SU-DHL-6 (cell line): ENCODE measurements at regions not wholly inside any gene's neighbourhood (a gene's known extent, or its start where the extent isn't known, plus 50 kb on each side); places are given as distances from the start of the nearest gene placed in this dataset.

Experiments used
- H2AFZ ChIP-seq: fragments of 200-600 bp; sonication (generic); 2 replicates; pipeline ENCODE4 v1.6.1; 2014; ENCODE audit warnings: low read depth, mild to moderate bottlenecking, moderate library complexity, mixed read lengths, antibody characterized with exemption, low read length; ENCODE audit not compliant: severe bottlenecking
- H3F3A ChIP-seq: fragments of 200-600 bp; shearing (Covaris generic); 2 replicates; pipeline ENCODE4 v1.6.0; 2016; ENCODE audit warnings: antibody characterized with exemption, mild to moderate bottlenecking; ENCODE audit not compliant: insufficient read depth
- H3K27ac ChIP-seq: fragments of 200-600 bp; sonication (generic); 2 replicates; pipeline ENCODE4 v1.5.1; 2016; ENCODE audit warnings: low read depth, mild to moderate bottlenecking, low read length, moderate library complexity, mixed read lengths
- H3K27me3 ChIP-seq: fragments of 200-600 bp; sonication (generic), shearing (Covaris generic); 2 replicates; pipeline ENCODE4 v1.6.0; 2014; ENCODE audit warnings: mild to moderate bottlenecking, low read length
- H3K36me3 ChIP-seq: fragments of 200-600 bp; sonication (generic); 2 replicates; pipeline ENCODE4 v1.6.1; 2014; ENCODE audit warnings: mild to moderate bottlenecking, low read length, mixed read lengths
- H3K4me2 ChIP-seq: fragments of 300-600, 200-600 bp; shearing (Covaris generic), sonication (generic); 2 replicates; pipeline ENCODE4 v1.6.0; 2014; ENCODE audit warnings: low read length, low read depth, mild to moderate bottlenecking; ENCODE audit not compliant: poor library complexity, severe bottlenecking
- H3K4me3 ChIP-seq: fragments of 200-600 bp; sonication (generic); 2 replicates; pipeline ENCODE4 v1.5.1; 2014; ENCODE audit warnings: antibody characterized with exemption, low read length, mild to moderate bottlenecking, mixed read lengths; ENCODE audit not compliant: insufficient read depth, poor library complexity, severe bottlenecking
- H3K79me2 ChIP-seq: fragments of 200-600 bp; sonication (generic); 2 replicates; pipeline ENCODE4 v1.6.1; 2014; ENCODE audit warnings: mild to moderate bottlenecking, low read length, moderate library complexity; ENCODE audit not compliant: insufficient read depth
- H3K9ac ChIP-seq: fragments of 200-600 bp; sonication (generic); 2 replicates; pipeline ENCODE4 v1.7.0; 2014; ENCODE audit warnings: mild to moderate bottlenecking, low read length
- H3K9me2 ChIP-seq: fragments of 200-600 bp; sonication (generic); replicated peaks from 2 replicates; pipeline ENCODE4 v1.6.1; 2014; ENCODE audit warnings: low read length; ENCODE audit not compliant: insufficient read depth
- H3K9me3 ChIP-seq: fragments of 200-600 bp; sonication (generic); 2 replicates; pipeline ENCODE4 v1.6.1; 2014; ENCODE audit warnings: low read length, mixed read lengths; ENCODE audit not compliant: insufficient read depth
- H4K20me1 ChIP-seq: fragments of 200-600 bp; sonication (generic); 2 replicates; pipeline ENCODE4 v1.6.1; 2014; ENCODE audit warnings: low read depth, mild to moderate bottlenecking, antibody characterized with exemption, low read length, moderate library complexity, mixed read lengths
- CTCF ChIP-seq: fragments of 200-600 bp; sonication (generic); IDR thresholded peaks from one replicate; pipeline ENCODE4 v1.5.1; 2017; ENCODE audit warnings: antibody characterized with exemption, mild to moderate bottlenecking, low read length, moderate library complexity; ENCODE audit not compliant: insufficient read depth, poor library complexity, severe bottlenecking
- EZH2phosphoT487 ChIP-seq: fragments of 200-600 bp; sonication (generic), shearing (Covaris generic); conservative IDR thresholded peaks from 2 replicates; pipeline ENCODE4 v1.6.1; 2018; ENCODE audit warnings: mild to moderate bottlenecking, antibody characterized with exemption, low read length, moderate library complexity, mixed read lengths

- Histone ChIP-seq H3K9me3 (no peaks in the 10 kb centered on the region), H3K9me2 (no peaks in the 10 kb centered on the region), H3F3A (no peaks in the 10 kb centered on the region), H3K79me2 (no peaks in the 10 kb centered on the region), H4K20me1 (no peaks in the 10 kb centered on the region), H3K27ac (no peak overlapping the region), H2AFZ (no peak overlapping the region), H3K9ac (no peak overlapping the region), H3K4me3 (no peak overlapping the region), H3K36me3 (no peaks in the 10 kb centered on the region), H3K4me2 (no peak overlapping the region), H3K27me3 (no peaks in the 10 kb centered on the region)
- TF ChIP-seq EZH2phosphoT487 (no peak), CTCF (no peak)
These were observed 58.5 kb upstream of the ARSJ start for GRCh38 chr4:114037988-114038387.

GRCh38 chr4:114038762-114039387 is 59.4 kb upstream of the ARSJ start:
- H3K9ac ChIP-seq = no peak overlapping the region
- H3K9me2 ChIP-seq = no peaks in the 10 kb centered on the region
- no peaks in the 10 kb centered on the region for H3F3A ChIP-seq
- H3K9me3 ChIP-seq = no peaks in the 10 kb centered on the region
- H4K20me1 ChIP-seq = no peaks in the 10 kb centered on the region
- no peaks in the 10 kb centered on the region for H3K36me3 ChIP-seq
- no peaks in the 10 kb centered on the region for H3K27me3 ChIP-seq
- no peak overlapping the region for H3K27ac ChIP-seq
- no peak overlapping the region for H3K4me2 ChIP-seq
- H3K79me2 ChIP-seq = no peaks in the 10 kb centered on the region
- no peak overlapping the region for H3K4me3 ChIP-seq
- H2AFZ ChIP-seq = no peak overlapping the region
- TF ChIP-seq EZH2phosphoT487 (no peak), CTCF (no peak)

- Histone ChIP-seq H3F3A (no peaks in the 10 kb centered on the region), H3K9ac (no peak overlapping the region), H3K79me2 (no peaks in the 10 kb centered on the region), H3K27me3 (no peaks in the 10 kb centered on the region), H3K36me3 (no peaks in the 10 kb centered on the region), H3K4me3 (no peak overlapping the region), H3K27ac (no peak overlapping the region), H3K9me3 (no peaks in the 10 kb centered on the region), H2AFZ (no peak overlapping the region), H4K20me1 (no peaks in the 10 kb centered on the region), H3K9me2 (no peaks in the 10 kb centered on the region), H3K4me2 (no peak overlapping the region)
- TF ChIP-seq CTCF = no peak
- no peak for TF ChIP-seq EZH2phosphoT487
These were observed 61.1 kb upstream of the ARSJ start for GRCh38 chr4:114040319-114041116.
